ENCODE measurements at regions not wholly inside any gene's neighbourhood (a gene's known extent, or its start where the extent isn't known, plus 50 kb on each side); places are given as distances from the start of the nearest gene placed in this dataset.

- no peak overlapping the region for H2AFZ ChIP-seq (ENCODE audit: low read length)
- DNase-seq, result no peak
- H3K79me2 ChIP-seq (ENCODE audit: low read length), result no peaks in the 10 kb centered on the region
These were observed 754.5 kb downstream of the DIAPH3 start for GRCh38 chr13:59409211-59409610.

GRCh38 chr13:59409634-59410200, 754.0 kb downstream of the DIAPH3 start:
- BruUV-seq (replicated peaks), result no TSS peak
- CTCF ChIA-PET, result no interaction called here
- no peak for ATAC-seq

More at GRCh38 chr13:59409211-59409610, 754.5 kb downstream of the DIAPH3 start:
- Histone ChIP-seq H3K9ac (ENCODE audit: low read length) (no peak overlapping the region), H3K27ac (ENCODE audit: low read length) (no peak overlapping the region), H3F3A (ENCODE audit: low read length, unreplicated experiment) (no peaks in the 10 kb centered on the region), H3K4me1 (ENCODE audit: insufficient read depth, low read length) (no peaks in the 10 kb centered on the region), H3K4me2 (ENCODE audit: low read length) (no peak overlapping the region), H4K20me1 (ENCODE audit: low read length) (no peaks in the 10 kb centered on the region), H3K9me3 (ENCODE audit: low read length) (no peaks in the 10 kb centered on the region), H3K4me3 (ENCODE audit: low read length) (no peak overlapping the region), H3K36me3 (ENCODE audit: low read depth, low read length) (no peaks in the 10 kb centered on the region), H3K9me2 (replicated peaks; ENCODE audit: low read length) (no peaks in the 10 kb centered on the region), H3K27me3 (ENCODE audit: low read length) (no peaks in the 10 kb centered on the region)
- no TSS peak for BruUV-seq (replicated peaks)
- intact Hi-C loops (cut with micrococcal nuclease), result no loop called here
- ChIA-PET POLR2A (ENCODE audit: unreplicated experiment) (no interaction called here), CTCF (no interaction called here)
- no peak for ATAC-seq
- TF ChIP-seq EZH2 (IDR thresholded peaks at IDR 0.05; ENCODE audit: low read length, unreplicated experiment) (no peak), EZH2phosphoT487 (IDR thresholded peaks at IDR 0.05; ENCODE audit: borderline replicate concordance, low read length) (no peak), CTCF (conservative IDR thresholded peaks at IDR 0.05; ENCODE audit: low read depth, low read length) (no peak)

More at GRCh38 chr13:59409634-59410200, 754.0 kb downstream of the DIAPH3 start:
- intact Hi-C loops (cut with micrococcal nuclease), result no loop called here
- no peaks in the 10 kb centered on the region for H4K20me1 ChIP-seq (ENCODE audit: low read length)
- TF ChIP-seq EZH2phosphoT487 (IDR thresholded peaks at IDR 0.05; ENCODE audit: borderline replicate concordance, low read length), result no peak
- TF ChIP-seq CTCF (conservative IDR thresholded peaks at IDR 0.05; ENCODE audit: low read depth, low read length), result no peak
- no peak for TF ChIP-seq EZH2 (IDR thresholded peaks at IDR 0.05; ENCODE audit: low read length, unreplicated experiment)
- no peaks in the 10 kb centered on the region for H3F3A ChIP-seq (ENCODE audit: low read length, unreplicated experiment)
- no peaks in the 10 kb centered on the region for H3K9me3 ChIP-seq (ENCODE audit: low read length)
- H3K27me3 ChIP-seq (ENCODE audit: low read length), result no peaks in the 10 kb centered on the region
- H3K4me3 ChIP-seq (ENCODE audit: low read length), result no peak overlapping the region
- POLR2A ChIA-PET (ENCODE audit: unreplicated experiment), result no interaction called here
- H2AFZ ChIP-seq (ENCODE audit: low read length), result no peak overlapping the region
- H3K9ac ChIP-seq (ENCODE audit: low read length), result no peak overlapping the region
- H3K4me2 ChIP-seq (ENCODE audit: low read length), result no peak overlapping the region
- H3K27ac ChIP-seq (ENCODE audit: low read length), result no peak overlapping the region
- DNase-seq, result no peak
- no peaks in the 10 kb centered on the region for H3K9me2 ChIP-seq (replicated peaks; ENCODE audit: low read length)
- no peaks in the 10 kb centered on the region for H3K79me2 ChIP-seq (ENCODE audit: low read length)
- no peaks in the 10 kb centered on the region for H3K4me1 ChIP-seq (ENCODE audit: insufficient read depth, low read length)
- no peaks in the 10 kb centered on the region for H3K36me3 ChIP-seq (ENCODE audit: low read depth, low read length)
